GM12872 (cell line): ENCODE measurements at regions not wholly inside any gene's neighbourhood (a gene's known extent, or its start where the extent isn't known, plus 50 kb on each side); places are given as distances from the start of the nearest gene placed in this dataset.

Experiments used
- CTCF ChIP-seq: IDR thresholded peaks from 3 replicates; pipeline ENCODE4 v1.5.1; 2011; ENCODE audit warnings: low read depth, mild to moderate bottlenecking, low read length, moderate library complexity; ENCODE audit not compliant: insufficient read depth

GRCh38 chr16:35931722-35932121, 2472.3 kb downstream of the TP53TG3F start:
- no peak for TF ChIP-seq CTCF
